Gastroesophageal sphincter (tissue), 4 donors: ENCODE measurements at regions not wholly inside any gene's neighbourhood (a gene's known extent, or its start where the extent isn't known, plus 50 kb on each side); places are given as distances from the start of the nearest gene placed in this dataset.

Source experiments
- ATAC-seq: fragments of 150-250 bp; one replicate; pipeline ENCODE4 v1.9.1; 2016; ENCODE audit warnings: mild to moderate bottlenecking, moderate library complexity
- H3K27ac ChIP-seq, 4 donors: fragments of 200-600 bp; sonication (generic) in 3 of 4; 1 replicate in 3 of 4; 2 replicates in 1 of 4; pipeline ENCODE4 v1.5.1; 2016 to 2019
- H3K27me3 ChIP-seq: fragments of 200-600 bp; sonication (generic); one replicate; pipeline ENCODE4 v1.5.1; 2019
- H3K36me3 ChIP-seq, 2 donors: fragments of 200-600 bp; sonication (generic); one replicate each; pipeline ENCODE4 v1.5.1; 2019; ENCODE audit warnings: control low read depth in 1 of 2
- H3K4me1 ChIP-seq, 3 donors: fragments of 200-600 bp; sonication (generic); 1 replicate in 2 of 3; 2 replicates in 1 of 3; pipeline ENCODE4 v1.5.1; 2016 to 2019; ENCODE audit warnings: control low read depth in 2 of 3
- H3K4me3 ChIP-seq, 2 donors: fragments of 200-600 bp; sonication (generic); one replicate each; pipeline ENCODE4 v1.5.1; 2019; ENCODE audit warnings: mild to moderate bottlenecking in 1 of 2, moderate library complexity in 1 of 2
- H3K9me3 ChIP-seq, 3 donors: fragments of 200-600 bp; sonication (generic); one replicate each; pipeline ENCODE4 v1.5.1; 2017 to 2019; ENCODE audit warnings: control low read depth in 2 of 3
- EP300 ChIP-seq: sonication (generic); formaldehyde crosslinking; IDR thresholded peaks from one replicate; pipeline ENCODE4 v1.6.1; 2017; ENCODE audit warnings: antibody characterized with exemption, mild to moderate bottlenecking
- POLR2A ChIP-seq, 2 donors: fragments of 450-650 bp; IDR thresholded peaks; one replicate each; pipeline ENCODE4 v1.6.1; 2017; ENCODE audit warnings: antibody characterized with exemption in 2 of 2, mild to moderate bottlenecking in 2 of 2, moderate library complexity in 1 of 2
- POLR2AphosphoS5 ChIP-seq: sonication (generic); formaldehyde crosslinking; IDR thresholded peaks from one replicate; pipeline ENCODE4 v1.6.1; 2017; ENCODE audit warnings: antibody characterized with exemption
- WGBS, 2 donors: methylation state at CpG; one replicate each; pipeline ENCODE4 v1.1.5; 2018; ENCODE audit warnings: low coverage in 1 of 2; 5-methylcytosine and 5-hydroxymethylcytosine counted together
- TF ChIP-seq, protein P1 (sequence below), 4 experiments: fragments of 200-600 bp in 2 of 4; fragments of 450-650 bp in 2 of 4; sonication (generic) in 1 of 4; IDR thresholded peaks; one replicate each; pipeline ENCODE4 v1.5.1; 2017 to 2019; ENCODE audit warnings: antibody characterized with exemption in 4 of 4, mild to moderate bottlenecking in 2 of 4, moderate library complexity in 2 of 4

- TF ChIP-seq POLR2A (IDR thresholded peaks at IDR 0.05) (no peak), POLR2AphosphoS5 (no peak), EP300 (no peak)
- TF ChIP-seq, protein P1, sequence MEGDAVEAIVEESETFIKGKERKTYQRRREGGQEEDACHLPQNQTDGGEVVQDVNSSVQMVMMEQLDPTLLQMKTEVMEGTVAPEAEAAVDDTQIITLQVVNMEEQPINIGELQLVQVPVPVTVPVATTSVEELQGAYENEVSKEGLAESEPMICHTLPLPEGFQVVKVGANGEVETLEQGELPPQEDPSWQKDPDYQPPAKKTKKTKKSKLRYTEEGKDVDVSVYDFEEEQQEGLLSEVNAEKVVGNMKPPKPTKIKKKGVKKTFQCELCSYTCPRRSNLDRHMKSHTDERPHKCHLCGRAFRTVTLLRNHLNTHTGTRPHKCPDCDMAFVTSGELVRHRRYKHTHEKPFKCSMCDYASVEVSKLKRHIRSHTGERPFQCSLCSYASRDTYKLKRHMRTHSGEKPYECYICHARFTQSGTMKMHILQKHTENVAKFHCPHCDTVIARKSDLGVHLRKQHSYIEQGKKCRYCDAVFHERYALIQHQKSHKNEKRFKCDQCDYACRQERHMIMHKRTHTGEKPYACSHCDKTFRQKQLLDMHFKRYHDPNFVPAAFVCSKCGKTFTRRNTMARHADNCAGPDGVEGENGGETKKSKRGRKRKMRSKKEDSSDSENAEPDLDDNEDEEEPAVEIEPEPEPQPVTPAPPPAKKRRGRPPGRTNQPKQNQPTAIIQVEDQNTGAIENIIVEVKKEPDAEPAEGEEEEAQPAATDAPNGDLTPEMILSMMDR (IDR thresholded peaks at IDR 0.05), result no peak
- 84 to 100% methylated on average over 1 of the region's 1 CpG for WGBS, 2 donors
- Histone ChIP-seq H3K9me3 (no peaks in the 10 kb centered on the region), H3K27ac (no peak overlapping the region), H3K27me3 (peaks cover 5% of the 10 kb centered on the region), H3K4me1 (no peaks in the 10 kb centered on the region), H3K4me3 (no peak overlapping the region), H3K36me3 (no peaks in the 10 kb centered on the region)
- ATAC-seq, result no peak
Observed at GRCh38 chr18:2325933-2326332, 245.4 kb downstream of the METTL4 start.

DNA sequence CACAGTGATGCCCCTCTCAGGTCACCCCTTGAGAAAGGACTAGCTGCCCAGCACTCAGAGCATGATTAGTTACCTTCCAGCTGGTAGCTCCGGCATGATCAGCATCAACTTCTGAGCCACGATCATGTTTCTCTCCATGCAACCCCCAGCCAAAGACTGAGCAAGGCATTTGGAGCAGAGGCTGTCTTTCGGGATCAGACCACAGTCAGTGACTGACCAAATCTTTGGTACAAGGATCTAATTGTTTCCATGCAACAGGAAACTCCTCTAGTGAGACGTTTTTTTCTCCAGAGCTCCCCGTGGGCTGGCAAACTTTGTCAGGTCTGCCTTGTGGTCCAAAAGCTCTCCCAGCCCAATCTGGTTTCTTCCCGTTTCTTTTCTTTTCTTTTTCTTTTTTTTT, 244.3 kb downstream of the METTL4 start:
- Histone ChIP-seq H3K9me3 (no peaks in the 10 kb centered on the region), H3K4me3 (no peak overlapping the region), H3K27ac (no peak overlapping the region), H3K27me3 (peaks cover 5% of the 10 kb centered on the region), H3K4me1 (no peaks in the 10 kb centered on the region), H3K36me3 (no peaks in the 10 kb centered on the region)
- WGBS, 2 donors, result 25 to 69% methylated on average over 4 to 6 of the region's 6 CpGs
- TF ChIP-seq POLR2A (IDR thresholded peaks at IDR 0.05) (no peak), EP300 (no peak)
- ATAC-seq, result no peak

GRCh38 chr18:2330764-2331163, 240.5 kb downstream of the METTL4 start:
- Histone ChIP-seq H3K4me1 (no peaks in the 10 kb centered on the region), H3K27ac (no peak overlapping the region), H3K9me3 (no peaks in the 10 kb centered on the region), H3K27me3 (peaks cover 5% of the 10 kb centered on the region), H3K4me3 (no peak overlapping the region), H3K36me3 (no peaks in the 10 kb centered on the region)
- no peak for TF ChIP-seq EP300
- ATAC-seq, result no peak
- WGBS, 2 donors, result 37 to 48% methylated on average over 2 of the region's 2 CpGs

GRCh38 chr18:2331491-2331890, 239.8 kb downstream of the METTL4 start:
- H3K27ac ChIP-seq, result no peak overlapping the region
- H3K9me3 ChIP-seq, result no peaks in the 10 kb centered on the region
- peaks cover 5% of the 10 kb centered on the region for H3K27me3 ChIP-seq
- ATAC-seq, result no peak
- TF ChIP-seq, protein P1 (IDR thresholded peaks at IDR 0.05), result no peak
- TF ChIP-seq POLR2A (IDR thresholded peaks at IDR 0.05) (no peak), POLR2AphosphoS5 (no peak), EP300 (no peak)
- no peaks in the 10 kb centered on the region for H3K36me3 ChIP-seq
- H3K4me3 ChIP-seq, result no peak overlapping the region
- H3K4me1 ChIP-seq, result no peaks in the 10 kb centered on the region
- WGBS, 2 donors, result 64 to 66% methylated on average over 4 of the region's 4 CpGs

DNA sequence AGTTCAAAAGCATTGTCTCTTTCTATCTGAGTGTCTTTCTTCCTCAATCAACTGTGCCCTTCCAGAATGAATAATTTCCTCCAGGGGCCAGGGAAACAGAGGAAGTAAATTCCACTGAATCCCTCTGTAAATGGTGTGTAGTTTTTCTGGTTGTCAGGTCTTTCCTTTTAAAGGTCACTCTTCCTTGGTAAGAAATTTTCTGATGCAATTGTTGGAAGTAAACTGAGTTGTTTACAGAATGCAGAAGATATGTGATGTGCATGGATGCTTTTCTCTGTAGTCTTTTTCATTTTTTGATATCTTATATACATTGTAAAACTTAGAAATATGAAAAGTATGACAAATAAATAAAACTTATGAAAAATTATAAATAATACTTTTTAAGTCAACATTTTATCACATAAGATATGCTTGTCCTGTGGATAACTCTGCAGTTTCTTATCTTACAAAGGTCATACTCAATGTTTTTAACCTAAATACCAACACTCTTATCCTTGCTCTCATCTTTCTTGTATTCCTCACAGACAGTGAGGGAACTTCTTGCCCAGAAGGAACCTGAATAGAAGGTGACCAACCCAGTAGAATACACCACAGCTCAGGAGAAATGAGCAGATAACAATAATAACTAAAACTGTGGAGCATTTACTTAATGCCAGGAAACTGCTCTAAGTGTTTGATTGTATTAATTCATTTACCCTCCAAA, 234.5 kb downstream of the METTL4 start:
- Histone ChIP-seq H3K4me3 (no peak overlapping the region), H3K27ac (no peak overlapping the region), H3K27me3 (no peaks in the 10 kb centered on the region), H3K36me3 (no peaks in the 10 kb centered on the region), H3K4me1 (no peaks in the 10 kb centered on the region), H3K9me3 (no peaks in the 10 kb centered on the region)
- TF ChIP-seq, protein P1 (IDR thresholded peaks at IDR 0.05), result no peak
- TF ChIP-seq POLR2A (IDR thresholded peaks at IDR 0.05) (no peak), EP300 (no peak), POLR2AphosphoS5 (no peak)
- no peak for ATAC-seq

GRCh38 chr18:2337552-2338141, 233.7 kb downstream of the METTL4 start:
- WGBS, 2 donors, result 36 to 46% methylated on average over 5 to 6 of the region's 7 CpGs
- no peak overlapping the region for H3K4me3 ChIP-seq
- TF ChIP-seq EP300 (no peak), POLR2A (IDR thresholded peaks at IDR 0.05) (no peak)
- TF ChIP-seq, protein P1 (IDR thresholded peaks at IDR 0.05), result peak in 3 of 4 experiments; percentile 15 to 43 (median 31)
- no peak for ATAC-seq
- no peaks in the 10 kb centered on the region for H3K36me3 ChIP-seq
- H3K9me3 ChIP-seq, result no peaks in the 10 kb centered on the region
- no peak overlapping the region for H3K27ac ChIP-seq
- no peaks in the 10 kb centered on the region for H3K4me1 ChIP-seq
- no peaks in the 10 kb centered on the region for H3K27me3 ChIP-seq
